ENCODE measurements at regions not wholly inside any gene's neighbourhood (a gene's known extent, or its start where the extent isn't known, plus 50 kb on each side); places are given as distances from the start of the nearest gene placed in this dataset.

DNA sequence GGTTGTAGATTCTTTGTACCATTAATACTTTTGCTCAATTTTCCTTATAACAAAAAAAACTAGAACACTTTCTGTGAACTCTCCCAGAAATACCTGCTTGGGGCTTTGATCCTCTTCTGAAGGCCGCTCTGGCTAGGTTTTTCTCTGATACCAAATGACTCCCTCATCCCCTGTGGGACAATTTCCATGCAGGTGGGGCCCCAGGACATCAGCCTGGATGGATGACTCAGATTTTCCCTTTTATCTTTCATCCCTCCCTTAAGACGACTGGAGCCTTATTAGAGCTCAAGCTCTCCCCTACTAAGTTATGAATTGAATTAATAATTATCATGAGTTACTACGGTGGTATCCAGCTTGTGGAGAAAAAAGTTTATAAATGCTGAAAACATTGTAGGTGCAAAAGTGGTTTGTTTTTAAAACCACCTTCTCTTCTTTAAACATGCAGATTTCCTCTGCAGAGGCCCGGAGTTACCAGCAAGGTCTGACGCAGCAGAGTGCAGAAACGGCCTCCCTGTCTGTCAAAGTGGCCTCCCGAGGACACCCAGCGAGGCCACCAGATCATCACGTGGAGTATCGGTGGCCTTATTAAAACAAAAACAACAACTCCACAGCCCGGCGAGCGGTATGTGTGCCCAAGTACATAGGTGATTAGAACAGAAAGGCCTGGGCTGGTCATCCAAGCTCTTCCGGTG lies 50.8 kb upstream of the IRX4 start:
- H3K4me3 ChIP-seq (ENCODE audit: extremely low read depth in 1 of 4, insufficient read depth in 2 of 4, low read depth in 3 of 4, low read length in 4 of 4): no peak overlapping the region
- no peak overlapping the region for H2AFZ ChIP-seq (ENCODE audit: low read length)
- DNase-seq (ENCODE audit: low read depth in 1 of 2, low spot score in 2 of 2): no peak
- H3K18ac ChIP-seq (ENCODE audit: extremely low read depth, low read length): no peak overlapping the region
- FAIRE-seq: no peak
- WGBS, 2 experiments (ENCODE audit: extremely low coverage in 1 of 2, insufficient coverage in 1 of 2, insufficient read length in 1 of 2, insufficient replicate concordance in 2 of 2, low coverage in 1 of 2, low lambda C conversion rate in 2 of 2, missing lambda C conversion rate in 1 of 2): 86% methylated on average over 14 of the region's 14 CpGs; no CpG with 5 or more reads in 1 of the 2 experiments
- POLR2A ChIA-PET (ENCODE audit: partially characterized antibody): interaction anchor here (0.5 kb wide), 1 partner anchor 53 kb away, joined by 3 read pairs; no protein-coding TSS in a partner anchor
- H2AK5ac ChIP-seq (ENCODE audit: low read depth, low read length): no peak overlapping the region; the same call in 1 of the 2 replicates
- no peak overlapping the region for H2BK12ac ChIP-seq (ENCODE audit: low read depth, low read length)
- H3K9me3 ChIP-seq (ENCODE audit: insufficient read depth in 2 of 2, low read depth in 1 of 2, low read length in 1 of 2): no peaks in the 10 kb centered on the region
- H4K20me1 ChIP-seq (replicated peaks in 1 of 2; ENCODE audit: control insufficient read depth in 1 of 2, insufficient read depth in 2 of 2, low read length in 2 of 2): peaks cover 0 to 13% of the 10 kb centered on the region in 2 experiments
- TF ChIP-seq, protein P1, sequence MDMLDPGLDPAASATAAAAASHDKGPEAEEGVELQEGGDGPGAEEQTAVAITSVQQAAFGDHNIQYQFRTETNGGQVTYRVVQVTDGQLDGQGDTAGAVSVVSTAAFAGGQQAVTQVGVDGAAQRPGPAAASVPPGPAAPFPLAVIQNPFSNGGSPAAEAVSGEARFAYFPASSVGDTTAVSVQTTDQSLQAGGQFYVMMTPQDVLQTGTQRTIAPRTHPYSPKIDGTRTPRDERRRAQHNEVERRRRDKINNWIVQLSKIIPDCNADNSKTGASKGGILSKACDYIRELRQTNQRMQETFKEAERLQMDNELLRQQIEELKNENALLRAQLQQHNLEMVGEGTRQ (IDR thresholded peaks at IDR 0.05; ENCODE audit: low read length): no peak
- TF ChIP-seq CHD2 (IDR thresholded peaks at IDR 0.05; ENCODE audit: low read length) (no peak), RBBP5 (IDR thresholded peaks at IDR 0.05; ENCODE audit: borderline replicate concordance, low read depth, low read length) (no peak), CREB1 (IDR thresholded peaks at IDR 0.05) (no peak), EZH2 (IDR thresholded peaks at IDR 0.05; ENCODE audit: low read depth, low read length, severe bottlenecking) (no peak), SP2 (IDR thresholded peaks at IDR 0.05; ENCODE audit: low read length) (no peak), NRF1 (IDR thresholded peaks at IDR 0.05; ENCODE audit: low read depth, low read length) (no peak), ASH2L (IDR thresholded peaks at IDR 0.05; ENCODE audit: low read length) (no peak), POLR2AphosphoS5 (IDR thresholded peaks at IDR 0.05; ENCODE audit: low read depth, low read length) (no peak)
- no peaks in the 10 kb centered on the region; a peak in 1 of 8 replicates for H3K36me3 ChIP-seq (ENCODE audit: control insufficient read depth in 2 of 4, insufficient read depth in 4 of 4, low read length in 3 of 4)
- no peak overlapping the region for H2BK120ac ChIP-seq (replicated peaks; ENCODE audit: low read depth, low read length)
- H3K4me1 ChIP-seq (replicated peaks in 1 of 4; ENCODE audit: control insufficient read depth in 3 of 4, insufficient read depth in 4 of 4, low read length in 3 of 4): peaks cover 0 to 7% (median 2%) of the 10 kb centered on the region in 4 experiments; a peak in 3 of 7 replicates
- no peak overlapping the region for H3K9ac ChIP-seq (replicated peaks in 1 of 4; ENCODE audit: extremely low read depth in 1 of 4, low read depth in 3 of 4, low read length in 3 of 4)
- H3K14ac ChIP-seq (ENCODE audit: insufficient read length): no peak overlapping the region
- H2BK20ac ChIP-seq (ENCODE audit: low read length): no peak overlapping the region
- H3K23me2 ChIP-seq (ENCODE audit: low read depth, low read length): peaks cover 27% of the 10 kb centered on the region
- no peak overlapping the region for H4K8ac ChIP-seq (ENCODE audit: extremely low read depth, insufficient read depth, low read length)
- peaks cover 2 to 35% (median 22%) of the 10 kb centered on the region in 4 experiments; a peak in 6 of 7 replicates for H3K27me3 ChIP-seq (replicated peaks in 1 of 4; ENCODE audit: control insufficient read depth in 3 of 4, extremely low read depth in 1 of 4, insufficient read depth in 3 of 4, low read length in 3 of 4)
- H4K5ac ChIP-seq (ENCODE audit: insufficient read length, low read depth, low read length): no peak overlapping the region
- H3K4me2 ChIP-seq (ENCODE audit: insufficient read depth in 1 of 2, low read depth in 2 of 2, low read length in 2 of 2): no peak overlapping the region
- H2BK15ac ChIP-seq (ENCODE audit: low read length): no peak overlapping the region
- H3K4ac ChIP-seq (replicated peaks; ENCODE audit: insufficient read length, low read depth, low read length): no peak overlapping the region
- peaks cover 3% of the 10 kb centered on the region for H3K79me1 ChIP-seq (ENCODE audit: low read depth, low read length)
- H3K23ac ChIP-seq (ENCODE audit: insufficient read length): no peak overlapping the region
- H3K27ac ChIP-seq (ENCODE audit: low read depth, low read length): no peak overlapping the region
- H4K91ac ChIP-seq (replicated peaks; ENCODE audit: insufficient read length, low read length): no peak overlapping the region
- H3K79me2 ChIP-seq (ENCODE audit: control insufficient read depth in 1 of 2, insufficient read depth in 2 of 2, low read length in 2 of 2): no peaks in the 10 kb centered on the region
- CTCF ChIA-PET (ENCODE audit: partially characterized antibody): no interaction called here
- no peak overlapping the region for H3K56ac ChIP-seq (replicated peaks; ENCODE audit: insufficient read length, low read depth, low read length)
- no peak overlapping the region for H2BK5ac ChIP-seq (ENCODE audit: low read depth, low read length)

Measured in H1 (cell line).